ENCODE measurements at regions not wholly inside any gene's neighbourhood (a gene's known extent, or its start where the extent isn't known, plus 50 kb on each side); places are given as distances from the start of the nearest gene placed in this dataset.

DNA sequence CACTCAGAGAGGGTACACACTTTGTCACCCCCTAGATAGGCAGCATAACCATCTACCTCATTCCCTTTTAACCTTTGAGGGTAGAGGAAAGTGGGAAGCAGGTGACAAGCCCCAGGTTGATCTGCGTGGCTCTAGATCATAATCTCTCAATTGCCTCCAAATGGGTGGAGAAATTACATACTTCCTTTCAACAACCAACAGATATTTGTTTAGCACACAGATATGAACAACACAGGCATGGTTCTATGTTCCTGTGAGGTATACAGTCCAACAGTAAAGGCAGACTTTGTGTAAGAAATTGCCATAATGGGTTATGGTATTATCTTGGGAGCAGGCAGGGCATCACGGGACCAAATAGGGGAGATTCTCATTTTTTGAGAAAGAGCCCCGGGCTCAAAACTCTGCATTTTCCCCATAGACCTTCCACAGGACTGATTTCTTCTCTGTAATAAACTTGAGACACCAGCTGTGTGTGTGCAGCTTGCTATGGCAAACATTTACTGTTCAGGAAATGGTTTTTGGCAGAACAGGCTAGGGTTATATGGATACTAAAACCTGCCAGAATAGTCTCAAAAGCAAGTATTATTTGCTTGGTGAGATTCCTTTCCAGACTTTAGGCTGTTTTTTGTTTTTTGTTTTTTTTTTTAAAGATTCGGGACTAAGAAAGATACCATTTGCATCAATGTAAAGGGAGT, 126.2 kb downstream of the CD164 start:
- Histone ChIP-seq H3K36me3 (no peaks in the 10 kb centered on the region), H3K4me1 (peaks cover 10 to 54% (median 35%) of the 10 kb centered on the region in 4 donors), H3K9me3 (no peaks in the 10 kb centered on the region), H3K27me3 (no peaks in the 10 kb centered on the region), H3K4me3 (no peak overlapping the region), H3K27ac (peak overlapping the region; percentile 44 to 77 (median 70))
- TF ChIP-seq POLR2AphosphoS5 (IDR thresholded peaks at IDR 0.05) (peak in 1 of 3 donors; percentile 8), POLR2A (IDR thresholded peaks at IDR 0.05) (no peak)
- DNase-seq: no peak
- in situ Hi-C loops (cut with MboI; ENCODE audit: low pct_ligation_motif_present in 1 of 4, low pct_unique_long_range_greater_than_20kb in 1 of 4, low sequenced_read_pairs in 3 of 4): no loop called here
- WGBS, 2 donors (ENCODE audit: low coverage in 1 of 2): 32 to 46% methylated on average over 2 to 4 of the region's 4 CpGs
- intact Hi-C loops (cut with DNase I; ENCODE audit: low total_unique reads): loop anchor here (10.0 kb wide), 1 partner anchor 1079 kb away; no protein-coding TSS in a partner anchor

DNA sequence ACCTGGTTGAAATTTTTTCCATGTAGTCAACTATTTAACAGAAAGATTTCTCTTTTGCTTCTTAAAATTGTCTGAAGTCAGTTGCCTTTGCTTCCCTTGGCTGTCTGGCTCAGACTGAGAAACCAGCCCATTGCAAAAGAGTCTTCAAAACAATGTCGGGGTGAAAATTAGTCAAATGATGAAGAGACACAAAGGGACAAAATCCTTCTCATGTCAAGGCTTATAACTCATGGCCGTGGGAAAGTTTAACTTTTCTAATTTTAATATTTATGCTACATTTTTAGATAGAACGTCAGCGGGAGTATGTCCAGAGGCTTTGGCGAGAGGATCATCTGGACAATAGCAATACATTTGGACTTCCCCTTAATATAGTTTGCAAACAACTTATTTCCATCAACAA, 127.2 kb downstream of the CD164 start:
- Histone ChIP-seq H3K27ac (peak overlapping the region; percentile 44 to 77 (median 70)), H3K27me3 (no peaks in the 10 kb centered on the region), H3K4me1 (peaks cover 10 to 54% (median 35%) of the 10 kb centered on the region in 4 donors), H3K4me3 (no peak overlapping the region), H3K36me3 (no peaks in the 10 kb centered on the region), H3K9me3 (no peaks in the 10 kb centered on the region)
- no peak for DNase-seq
- in situ Hi-C loops (cut with MboI; ENCODE audit: low pct_ligation_motif_present in 1 of 4, low pct_unique_long_range_greater_than_20kb in 1 of 4, low sequenced_read_pairs in 3 of 4) (no loop called here), intact Hi-C loops (cut with DNase I; ENCODE audit: low total_unique reads) (loop anchor here (10.0 kb wide), 1 partner anchor 1080 kb away; no protein-coding TSS in a partner anchor)
- WGBS, 2 donors (ENCODE audit: low coverage in 1 of 2): 83 to 94% methylated on average over 5 of the region's 5 CpGs
- no peak for TF ChIP-seq POLR2A (IDR thresholded peaks at IDR 0.05)

DNA sequence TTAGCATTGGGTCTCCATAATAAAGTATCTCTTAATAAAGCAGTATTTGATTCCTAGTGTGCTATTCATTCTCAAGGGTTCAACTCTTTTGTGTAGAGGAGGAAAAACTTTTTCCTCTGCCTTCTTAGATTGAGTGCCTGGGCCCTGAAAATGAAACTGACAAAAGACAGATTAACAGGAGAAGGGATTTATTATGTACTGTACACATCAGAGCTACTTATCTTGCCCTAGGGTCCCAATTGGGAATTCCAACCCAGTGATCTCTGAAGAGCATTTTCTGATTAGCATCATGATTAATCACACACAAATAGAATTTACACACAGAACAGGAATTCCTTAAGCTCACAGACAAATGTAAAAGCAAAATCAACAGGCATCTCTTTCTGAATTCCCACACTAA, 128.9 kb downstream of the CD164 start:
- intact Hi-C loops (cut with DNase I; ENCODE audit: low total_unique reads): loop anchor here (10.0 kb wide), 1 partner anchor 1081 kb away; no protein-coding TSS in a partner anchor
- H3K27ac ChIP-seq: peak overlapping the region; percentile 12 to 51 (median 36)
- no peaks in the 10 kb centered on the region for H3K9me3 ChIP-seq
- H3K36me3 ChIP-seq: no peaks in the 10 kb centered on the region
- TF ChIP-seq POLR2A (IDR thresholded peaks at IDR 0.05) (no peak), EP300 (IDR thresholded peaks at IDR 0.05; ENCODE audit: low read depth) (no peak), POLR2AphosphoS5 (IDR thresholded peaks at IDR 0.05) (no peak)
- TF ChIP-seq, protein P1, sequence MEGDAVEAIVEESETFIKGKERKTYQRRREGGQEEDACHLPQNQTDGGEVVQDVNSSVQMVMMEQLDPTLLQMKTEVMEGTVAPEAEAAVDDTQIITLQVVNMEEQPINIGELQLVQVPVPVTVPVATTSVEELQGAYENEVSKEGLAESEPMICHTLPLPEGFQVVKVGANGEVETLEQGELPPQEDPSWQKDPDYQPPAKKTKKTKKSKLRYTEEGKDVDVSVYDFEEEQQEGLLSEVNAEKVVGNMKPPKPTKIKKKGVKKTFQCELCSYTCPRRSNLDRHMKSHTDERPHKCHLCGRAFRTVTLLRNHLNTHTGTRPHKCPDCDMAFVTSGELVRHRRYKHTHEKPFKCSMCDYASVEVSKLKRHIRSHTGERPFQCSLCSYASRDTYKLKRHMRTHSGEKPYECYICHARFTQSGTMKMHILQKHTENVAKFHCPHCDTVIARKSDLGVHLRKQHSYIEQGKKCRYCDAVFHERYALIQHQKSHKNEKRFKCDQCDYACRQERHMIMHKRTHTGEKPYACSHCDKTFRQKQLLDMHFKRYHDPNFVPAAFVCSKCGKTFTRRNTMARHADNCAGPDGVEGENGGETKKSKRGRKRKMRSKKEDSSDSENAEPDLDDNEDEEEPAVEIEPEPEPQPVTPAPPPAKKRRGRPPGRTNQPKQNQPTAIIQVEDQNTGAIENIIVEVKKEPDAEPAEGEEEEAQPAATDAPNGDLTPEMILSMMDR (IDR thresholded peaks at IDR 0.05): no peak
- H3K4me1 ChIP-seq: peaks cover 10 to 54% (median 35%) of the 10 kb centered on the region in 4 donors
- in situ Hi-C loops (cut with MboI; ENCODE audit: low pct_ligation_motif_present in 1 of 4, low pct_unique_long_range_greater_than_20kb in 1 of 4, low sequenced_read_pairs in 3 of 4): no loop called here
- H3K4me3 ChIP-seq: no peak overlapping the region
- H3K27me3 ChIP-seq: no peaks in the 10 kb centered on the region
- DNase-seq: no peak

DNA sequence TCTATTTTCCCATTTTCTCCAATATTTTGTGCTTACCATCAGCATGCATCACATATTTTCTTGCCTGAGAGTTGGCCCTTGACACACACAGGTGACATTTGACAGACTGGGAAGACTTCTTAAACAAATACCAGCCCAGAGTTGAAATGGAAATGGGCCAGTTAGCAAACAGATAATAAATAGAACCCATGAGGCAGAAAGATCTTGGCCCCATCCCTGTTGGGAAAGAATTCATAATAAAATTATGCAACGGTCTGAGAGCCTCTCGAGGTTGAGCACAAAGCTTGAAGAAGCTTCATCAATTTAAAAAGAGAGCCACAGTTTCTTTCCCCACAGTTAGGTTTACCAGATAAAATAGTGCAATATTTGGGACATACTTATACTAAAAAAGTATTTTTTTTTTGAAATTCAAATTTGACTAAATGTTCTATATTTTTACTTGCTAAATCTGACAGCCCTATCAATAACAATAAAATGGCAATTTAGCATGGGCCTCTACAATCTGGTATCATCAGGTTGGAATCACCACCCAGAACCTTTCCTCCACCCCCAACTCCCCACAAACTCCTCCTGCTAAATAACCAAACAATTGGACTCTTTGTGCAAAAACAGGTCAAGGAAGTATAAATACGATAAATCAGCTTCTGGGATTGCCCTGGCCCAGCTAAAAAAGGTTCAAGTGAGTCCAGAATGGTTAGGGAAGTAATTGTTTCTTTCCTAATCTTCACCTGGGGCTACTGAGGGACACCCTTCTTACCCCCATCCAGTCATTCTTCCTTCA, 129.8 kb downstream of the CD164 start:
- peak overlapping the region; percentile 24 to 51 (median 36) for H3K27ac ChIP-seq
- no peak for DNase-seq

More for the DNA sequence above, 129.8 kb downstream of the CD164 start:
- no peaks in the 10 kb centered on the region for H3K36me3 ChIP-seq
- intact Hi-C loops (cut with DNase I; ENCODE audit: low total_unique reads): loop anchor here (10.0 kb wide), 1 partner anchor 1082 kb away; no protein-coding TSS in a partner anchor
- no peaks in the 10 kb centered on the region for H3K27me3 ChIP-seq
- no peak overlapping the region for H3K4me3 ChIP-seq
- peaks cover 10 to 50% (median 35%) of the 10 kb centered on the region in 4 donors for H3K4me1 ChIP-seq
- TF ChIP-seq EP300 (IDR thresholded peaks at IDR 0.05; ENCODE audit: low read depth) (no peak), POLR2A (IDR thresholded peaks at IDR 0.05) (no peak), POLR2AphosphoS5 (IDR thresholded peaks at IDR 0.05) (peak in 1 of 3 donors; percentile 11)
- TF ChIP-seq, protein P1 (IDR thresholded peaks at IDR 0.05): no peak
- WGBS, 2 donors (ENCODE audit: low coverage in 1 of 2): 22 to 34% methylated on average over 3 of the region's 3 CpGs
- in situ Hi-C loops (cut with MboI; ENCODE audit: low pct_ligation_motif_present in 1 of 4, low pct_unique_long_range_greater_than_20kb in 1 of 4, low sequenced_read_pairs in 3 of 4): no loop called here
- no peaks in the 10 kb centered on the region for H3K9me3 ChIP-seq
